OCI-LY7 (cell line): ENCODE measurements at regions not wholly inside any gene's neighbourhood (a gene's known extent, or its start where the extent isn't known, plus 50 kb on each side); places are given as distances from the start of the nearest gene placed in this dataset.

Experiments
- BruUV-seq: library from RNA; stranded (reverse); fragments of 400-500 nt; replicated peaks from 2 replicates; lab custom pipeline; 2021; lab: Mats Ljungman, UMichigan
- CTCF ChIA-PET: fragments of 300-600 bp; sonication (Branson Sonifier 250); formaldehyde crosslinking; loops from one replicate; lab custom pipeline; 2022; ENCODE audit warnings: antibody characterized with exemption; ENCODE audit not compliant: unreplicated experiment; lab: Charles Lee
- POLR2A ChIA-PET: fragments of 300-600 bp; sonication (Branson Sonifier 250); formaldehyde crosslinking; loops from one replicate; lab custom pipeline; 2022; ENCODE audit warnings: antibody characterized with exemption; lab: Charles Lee
- DNase-seq: peaks from one replicate; pipeline ENCODE4 v3.0.0-alpha.2; 2015; ENCODE audit warnings: low spot score
- H2AFZ ChIP-seq: fragments of 200-600 bp; sonication (generic), shearing (Covaris generic); 2 replicates; pipeline ENCODE4 v1.6.1; 2014; ENCODE audit warnings: mild to moderate bottlenecking, antibody characterized with exemption, low read length, moderate library complexity
- H3K27ac ChIP-seq: fragments of 200-600 bp; sonication (generic); 2 replicates; pipeline ENCODE4 v1.5.1; 2014; ENCODE audit warnings: mixed run types, low read depth, mild to moderate bottlenecking, moderate library complexity, low read length, inconsistent platforms; ENCODE audit not compliant: poor library complexity, severe bottlenecking
- H3K36me3 ChIP-seq: fragments of 200-600 bp; sonication (generic); 2 replicates; pipeline ENCODE4 v1.6.1; 2014; ENCODE audit warnings: mild to moderate bottlenecking, antibody characterized with exemption, low read length, moderate library complexity, mixed read lengths; ENCODE audit not compliant: insufficient read depth
- H3K4me1 ChIP-seq: fragments of 200-600 bp; sonication (generic); 2 replicates; pipeline ENCODE4 v1.5.1; 2014; ENCODE audit warnings: mild to moderate bottlenecking, low read length; ENCODE audit not compliant: insufficient read depth, poor library complexity, severe bottlenecking
- H3K4me2 ChIP-seq: fragments of 200-600 bp; sonication (generic); 2 replicates; pipeline ENCODE4 v1.6.1; 2014; ENCODE audit warnings: mild to moderate bottlenecking, low read length
- H3K4me3 ChIP-seq: fragments of 200-600 bp; sonication (generic); 2 replicates; pipeline ENCODE4 v1.5.1; 2014; ENCODE audit warnings: mild to moderate bottlenecking, low read depth, low read length; ENCODE audit not compliant: poor library complexity, severe bottlenecking
- H3K79me2 ChIP-seq: fragments of 200-600 bp; sonication (generic); 2 replicates; pipeline ENCODE4 v1.6.1; 2016; ENCODE audit warnings: low read depth, mild to moderate bottlenecking, low read length, moderate library complexity, mixed read lengths; ENCODE audit not compliant: insufficient read depth
- H3K9me2 ChIP-seq: fragments of 200-600 bp; sonication (generic); 2 replicates; pipeline ENCODE4 v1.6.1; 2016; ENCODE audit warnings: mild to moderate bottlenecking, low read length, mixed read lengths; ENCODE audit not compliant: insufficient read depth
- H3K9me3 ChIP-seq: fragments of 200-600 bp; sonication (generic); 2 replicates; pipeline ENCODE4 v1.6.1; 2014; ENCODE audit warnings: mild to moderate bottlenecking, mixed run types, low read length, mixed read lengths
- H4K20me1 ChIP-seq: fragments of 200-600 bp; sonication (generic); 2 replicates; pipeline ENCODE4 v1.6.1; 2014; ENCODE audit warnings: mild to moderate bottlenecking, antibody characterized with exemption, low read length, moderate library complexity, mixed read lengths; ENCODE audit not compliant: insufficient read depth
- EZH2phosphoT487 ChIP-seq: fragments of 200-600 bp; sonication (generic); IDR thresholded peaks from 2 replicates; pipeline ENCODE4 v1.6.1; 2018; ENCODE audit warnings: low read depth, borderline replicate concordance, mild to moderate bottlenecking, mixed run types, antibody characterized with exemption, low read length, moderate library complexity, mixed read lengths
- intact Hi-C: fragments of 100-400 bp; cut with micrococcal nuclease; formaldehyde crosslinking; loops from one replicate; pipeline ENCODE4 v1.10.0; 2022; ENCODE audit not compliant: unreplicated experiment
- TF ChIP-seq, protein P1 (sequence below): fragments of 200-600 bp; sonication (generic); conservative IDR thresholded peaks from 2 replicates; pipeline ENCODE4 v1.5.1; 2014; ENCODE audit warnings: mild to moderate bottlenecking, antibody characterized with exemption, low read length, moderate library complexity, mixed read lengths

DNA sequence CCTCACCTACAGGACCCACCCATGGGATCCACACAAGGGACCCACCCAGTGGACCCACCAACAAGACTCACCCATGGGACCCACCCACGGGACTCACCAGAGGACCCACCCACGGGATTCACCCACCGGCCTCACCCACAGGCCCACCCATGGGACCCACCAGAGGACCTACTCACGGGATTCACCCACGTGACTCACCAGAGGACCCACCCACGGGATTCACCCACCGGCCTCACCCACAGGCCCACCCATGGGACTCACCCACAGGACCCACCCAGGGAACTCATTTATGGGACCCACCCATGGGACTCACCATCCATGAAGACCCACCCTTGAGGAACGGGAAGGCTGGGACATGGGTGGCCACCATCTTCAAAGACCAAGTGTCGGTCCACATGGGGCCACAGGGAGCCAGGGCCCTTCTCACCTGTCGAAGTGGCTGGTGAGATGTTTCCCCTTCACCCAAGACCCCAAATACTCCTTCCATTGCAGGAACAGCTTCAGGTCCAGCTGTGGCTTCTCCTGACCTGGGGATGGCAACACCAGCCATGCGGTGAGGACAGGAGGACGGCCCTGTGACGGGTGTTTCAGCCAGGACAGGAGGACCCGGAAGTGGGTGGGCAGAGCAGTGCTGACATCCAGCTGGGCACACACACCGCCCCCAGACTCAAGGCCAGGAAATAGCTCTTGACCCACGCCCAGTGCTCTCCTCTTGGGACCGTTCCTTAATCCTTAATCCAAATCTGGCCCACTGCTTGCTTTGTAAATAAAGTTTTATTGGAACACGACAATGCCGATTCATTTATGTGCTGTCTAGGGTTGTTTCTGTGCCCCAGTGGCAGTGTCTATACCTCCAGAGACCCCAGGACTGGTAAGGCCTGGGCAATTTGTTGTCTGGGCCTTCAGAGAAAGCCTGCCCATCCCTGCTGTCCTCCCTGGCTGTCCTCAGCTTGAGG lies 1005.1 kb downstream of the BRD1 start:
- H3K9me2 ChIP-seq: no peaks in the 10 kb centered on the region
- ChIA-PET CTCF (no interaction called here), POLR2A (no interaction called here)
- H3K9me3 ChIP-seq: no peaks in the 10 kb centered on the region
- H3K4me1 ChIP-seq: no peaks in the 10 kb centered on the region
- H2AFZ ChIP-seq: no peak overlapping the region
- no peak overlapping the region for H3K4me2 ChIP-seq
- H3K4me3 ChIP-seq: no peak overlapping the region
- no TSS peak for BruUV-seq
- H3K36me3 ChIP-seq: no peaks in the 10 kb centered on the region
- no peak overlapping the region for H3K27ac ChIP-seq
- H4K20me1 ChIP-seq: no peaks in the 10 kb centered on the region
- intact Hi-C loops: no loop called here
- TF ChIP-seq, protein P1, sequence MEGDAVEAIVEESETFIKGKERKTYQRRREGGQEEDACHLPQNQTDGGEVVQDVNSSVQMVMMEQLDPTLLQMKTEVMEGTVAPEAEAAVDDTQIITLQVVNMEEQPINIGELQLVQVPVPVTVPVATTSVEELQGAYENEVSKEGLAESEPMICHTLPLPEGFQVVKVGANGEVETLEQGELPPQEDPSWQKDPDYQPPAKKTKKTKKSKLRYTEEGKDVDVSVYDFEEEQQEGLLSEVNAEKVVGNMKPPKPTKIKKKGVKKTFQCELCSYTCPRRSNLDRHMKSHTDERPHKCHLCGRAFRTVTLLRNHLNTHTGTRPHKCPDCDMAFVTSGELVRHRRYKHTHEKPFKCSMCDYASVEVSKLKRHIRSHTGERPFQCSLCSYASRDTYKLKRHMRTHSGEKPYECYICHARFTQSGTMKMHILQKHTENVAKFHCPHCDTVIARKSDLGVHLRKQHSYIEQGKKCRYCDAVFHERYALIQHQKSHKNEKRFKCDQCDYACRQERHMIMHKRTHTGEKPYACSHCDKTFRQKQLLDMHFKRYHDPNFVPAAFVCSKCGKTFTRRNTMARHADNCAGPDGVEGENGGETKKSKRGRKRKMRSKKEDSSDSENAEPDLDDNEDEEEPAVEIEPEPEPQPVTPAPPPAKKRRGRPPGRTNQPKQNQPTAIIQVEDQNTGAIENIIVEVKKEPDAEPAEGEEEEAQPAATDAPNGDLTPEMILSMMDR: no peak
- TF ChIP-seq EZH2phosphoT487: no peak
- H3K79me2 ChIP-seq: no peaks in the 10 kb centered on the region
- DNase-seq: no peak

DNA sequence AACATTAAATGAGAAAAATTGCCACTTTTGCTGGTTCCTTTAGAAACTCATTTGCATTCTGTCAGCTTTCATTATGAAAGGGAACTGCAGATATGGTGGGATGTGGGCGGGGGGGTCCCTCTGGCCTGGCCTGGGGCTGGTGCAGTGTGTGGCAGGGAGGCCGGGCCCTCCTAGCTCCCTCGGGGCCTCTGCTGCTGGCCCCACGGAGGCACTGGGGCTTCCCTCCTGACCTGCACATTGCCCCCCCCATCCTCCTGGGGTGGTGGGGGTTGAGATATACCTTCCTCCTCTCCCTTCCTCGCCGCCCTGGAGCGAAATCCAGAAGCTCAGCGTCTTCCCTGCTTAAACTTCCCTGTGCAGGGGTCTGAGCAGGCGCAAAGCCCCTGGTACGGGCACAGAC lies 1005.9 kb downstream of the BRD1 start:
- Histone ChIP-seq H3K9me2 (no peaks in the 10 kb centered on the region), H3K4me2 (no peak overlapping the region), H2AFZ (no peak overlapping the region), H4K20me1 (no peaks in the 10 kb centered on the region), H3K4me3 (no peak overlapping the region), H3K9me3 (no peaks in the 10 kb centered on the region), H3K36me3 (no peaks in the 10 kb centered on the region), H3K27ac (no peak overlapping the region), H3K4me1 (no peaks in the 10 kb centered on the region), H3K79me2 (no peaks in the 10 kb centered on the region)
- DNase-seq: no peak
- CTCF ChIA-PET: interaction anchor here (0.6 kb wide), 1 partner anchor 204 kb away, joined by 4 read pairs; no protein-coding TSS in a partner anchor
- TF ChIP-seq, protein P1: no peak
- no peak for TF ChIP-seq EZH2phosphoT487
- POLR2A ChIA-PET: interaction anchor here (0.6 kb wide), 1 partner anchor 26 kb away, joined by 5 read pairs; no protein-coding TSS in a partner anchor
- BruUV-seq: no TSS peak
- intact Hi-C loops: no loop called here

DNA sequence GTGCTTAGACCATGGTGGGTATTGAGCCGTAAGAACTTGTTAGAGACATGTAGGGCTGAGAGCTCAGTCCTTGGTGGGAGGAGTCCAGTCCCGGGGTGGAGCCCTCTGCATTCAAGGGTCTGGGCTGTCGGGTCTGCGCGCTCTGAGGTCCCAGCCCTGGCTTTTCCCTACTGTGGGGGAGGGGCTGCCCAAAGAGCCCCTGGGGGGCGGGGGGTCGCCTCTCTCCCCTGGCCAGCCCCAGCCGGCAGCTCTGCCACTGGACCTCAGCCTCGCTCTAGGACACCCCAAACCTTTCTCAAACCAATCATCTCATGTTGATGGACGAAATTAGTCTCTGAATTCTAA lies 1006.4 kb downstream of the BRD1 start:
- no peaks in the 10 kb centered on the region for H3K79me2 ChIP-seq
- H3K36me3 ChIP-seq: no peaks in the 10 kb centered on the region
- H3K4me3 ChIP-seq: no peak overlapping the region
- ChIA-PET CTCF (interaction anchor here (0.6 kb wide), 1 partner anchor 203 kb away, joined by 4 read pairs; no protein-coding TSS in a partner anchor), POLR2A (interaction anchor here (0.6 kb wide), 1 partner anchor 26 kb away, joined by 5 read pairs; no protein-coding TSS in a partner anchor)
- H2AFZ ChIP-seq: no peak overlapping the region
- no peaks in the 10 kb centered on the region for H3K9me3 ChIP-seq
- H3K27ac ChIP-seq: no peak overlapping the region
- H3K9me2 ChIP-seq: no peaks in the 10 kb centered on the region
- H3K4me2 ChIP-seq: no peak overlapping the region
- TF ChIP-seq, protein P1: no peak
- TF ChIP-seq EZH2phosphoT487: no peak
- BruUV-seq: no TSS peak
- intact Hi-C loops: no loop called here
- H3K4me1 ChIP-seq: no peaks in the 10 kb centered on the region
- DNase-seq: no peak
- no peaks in the 10 kb centered on the region for H4K20me1 ChIP-seq
